Neural progenitor cell (in vitro differentiated cells): ENCODE measurements at regions not wholly inside any gene's neighbourhood (a gene's known extent, or its start where the extent isn't known, plus 50 kb on each side); places are given as distances from the start of the nearest gene placed in this dataset.

ENCODE experiments used
- DNase-seq: peaks from one replicate; pipeline ENCODE4 v3.0.0-alpha.2; 2016; ENCODE audit warnings: low spot score
- H2AFZ ChIP-seq: fragments of 200-600 bp; sonication (generic); replicated peaks from 2 replicates; pipeline ENCODE4 v1.6.1; 2016; ENCODE audit warnings: antibody characterized with exemption
- H3F3A ChIP-seq: fragments of 200-600 bp; sonication (generic); 2 replicates; pipeline ENCODE4 v1.6.1; 2016; ENCODE audit warnings: antibody characterized with exemption, low read depth
- H3K27ac ChIP-seq: fragments of 200-600 bp; sonication (generic); 2 replicates; pipeline ENCODE4 v1.5.1; 2016; ENCODE audit warnings: mild to moderate bottlenecking
- H3K27me3 ChIP-seq: fragments of 200-600 bp; sonication (generic); 2 replicates; pipeline ENCODE4 v1.6.1; 2016; ENCODE audit warnings: mild to moderate bottlenecking, moderate library complexity
- H3K36me3 ChIP-seq: fragments of 200-600 bp; sonication (generic); 2 replicates; pipeline ENCODE4 v1.5.1; 2016
- H3K4me1 ChIP-seq: fragments of 200-600 bp; sonication (generic); 2 replicates; pipeline ENCODE4 v1.6.1; 2016; ENCODE audit warnings: mixed run types
- H3K4me2 ChIP-seq: fragments of 200-600 bp; sonication (generic); 2 replicates; pipeline ENCODE4 v1.6.1; 2016
- H3K4me3 ChIP-seq: fragments of 200-600 bp; sonication (generic); 2 replicates; pipeline ENCODE4 v1.5.1; 2016
- H3K79me2 ChIP-seq: fragments of 200-600 bp; sonication (generic); 2 replicates; pipeline ENCODE4 v1.6.1; 2016; ENCODE audit warnings: low read depth
- H3K9ac ChIP-seq: fragments of 200-600 bp; sonication (generic); 2 replicates; pipeline ENCODE4 v1.6.1; 2016
- H3K9me3 ChIP-seq: fragments of 200-600 bp; sonication (generic); 2 replicates; pipeline ENCODE4 v1.5.1; 2016; ENCODE audit warnings: low read depth
- H4K20me1 ChIP-seq: fragments of 200-600 bp; sonication (generic); 2 replicates; pipeline ENCODE4 v1.6.1; 2016; ENCODE audit warnings: low read depth
- H3K27ac Mint-ChIP-seq: 3 replicates; pipeline ENCODE4 v1.8.0; 2021; ENCODE audit warnings: mixed read lengths
- H3K27me3 Mint-ChIP-seq: 2 replicates; pipeline ENCODE4 v1.8.0; 2022; ENCODE audit warnings: low read depth, mild to moderate bottlenecking, inconsistent platforms, moderate library complexity, mixed read lengths; ENCODE audit not compliant: insufficient read depth
- H3K36me3 Mint-ChIP-seq: 3 replicates; pipeline ENCODE4 v1.8.0; 2021; ENCODE audit warnings: mixed read lengths
- H3K4me1 Mint-ChIP-seq: 3 replicates; pipeline ENCODE4 v1.8.0; 2021; ENCODE audit warnings: mixed read lengths
- H3K4me3 Mint-ChIP-seq: 3 replicates; pipeline ENCODE4 v1.8.0; 2021; ENCODE audit warnings: mild to moderate bottlenecking, moderate library complexity, mixed read lengths
- H3K9me3 Mint-ChIP-seq: 3 replicates; pipeline ENCODE4 v1.8.0; 2020; ENCODE audit warnings: mixed read lengths
- EZH2 ChIP-seq: fragments of 200-600 bp; sonication (generic); IDR thresholded peaks from 2 replicates; pipeline ENCODE4 v1.6.1; 2017; ENCODE audit warnings: antibody characterized with exemption, mild to moderate bottlenecking, moderate library complexity
- EZH2phosphoT487 ChIP-seq: fragments of 200-600 bp; sonication (generic); IDR thresholded peaks from 2 replicates; pipeline ENCODE4 v1.6.1; 2017; ENCODE audit warnings: antibody characterized with exemption
- TF ChIP-seq, protein P1 (sequence below): fragments of 200-600 bp; sonication (generic); IDR thresholded peaks from 2 replicates; pipeline ENCODE4 v1.5.1; 2017; ENCODE audit warnings: antibody characterized with exemption, mild to moderate bottlenecking

- Histone ChIP-seq H3K9me3 (no peaks in the 10 kb centered on the region), H3K4me2 (no peak overlapping the region), H4K20me1 (no peaks in the 10 kb centered on the region), H3K27me3 (no peaks in the 10 kb centered on the region), H2AFZ (no peak overlapping the region), H3K4me3 (no peak overlapping the region), H3K79me2 (no peaks in the 10 kb centered on the region), H3K27ac (no peak overlapping the region), H3F3A (peaks cover 10% of the 10 kb centered on the region), H3K36me3 (no peaks in the 10 kb centered on the region), H3K4me1 (peaks cover 31% of the 10 kb centered on the region), H3K9ac (no peak overlapping the region)
- Mint-ChIP-seq H3K27me3 (peaks cover 8% of the 10 kb centered on the region), H3K4me1 (peaks cover 39% of the 10 kb centered on the region), H3K4me3 (no peak overlapping the region), H3K9me3 (no peaks in the 10 kb centered on the region), H3K27ac (no peak overlapping the region), H3K36me3 (no peaks in the 10 kb centered on the region)
- TF ChIP-seq, protein P1, sequence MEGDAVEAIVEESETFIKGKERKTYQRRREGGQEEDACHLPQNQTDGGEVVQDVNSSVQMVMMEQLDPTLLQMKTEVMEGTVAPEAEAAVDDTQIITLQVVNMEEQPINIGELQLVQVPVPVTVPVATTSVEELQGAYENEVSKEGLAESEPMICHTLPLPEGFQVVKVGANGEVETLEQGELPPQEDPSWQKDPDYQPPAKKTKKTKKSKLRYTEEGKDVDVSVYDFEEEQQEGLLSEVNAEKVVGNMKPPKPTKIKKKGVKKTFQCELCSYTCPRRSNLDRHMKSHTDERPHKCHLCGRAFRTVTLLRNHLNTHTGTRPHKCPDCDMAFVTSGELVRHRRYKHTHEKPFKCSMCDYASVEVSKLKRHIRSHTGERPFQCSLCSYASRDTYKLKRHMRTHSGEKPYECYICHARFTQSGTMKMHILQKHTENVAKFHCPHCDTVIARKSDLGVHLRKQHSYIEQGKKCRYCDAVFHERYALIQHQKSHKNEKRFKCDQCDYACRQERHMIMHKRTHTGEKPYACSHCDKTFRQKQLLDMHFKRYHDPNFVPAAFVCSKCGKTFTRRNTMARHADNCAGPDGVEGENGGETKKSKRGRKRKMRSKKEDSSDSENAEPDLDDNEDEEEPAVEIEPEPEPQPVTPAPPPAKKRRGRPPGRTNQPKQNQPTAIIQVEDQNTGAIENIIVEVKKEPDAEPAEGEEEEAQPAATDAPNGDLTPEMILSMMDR = no peak
- TF ChIP-seq EZH2phosphoT487 (no peak), EZH2 (no peak)
- DNase-seq = no peak
These were observed 70.7 kb downstream of the C16orf95 start for GRCh38 chr16:87246269-87247065.

DNA sequence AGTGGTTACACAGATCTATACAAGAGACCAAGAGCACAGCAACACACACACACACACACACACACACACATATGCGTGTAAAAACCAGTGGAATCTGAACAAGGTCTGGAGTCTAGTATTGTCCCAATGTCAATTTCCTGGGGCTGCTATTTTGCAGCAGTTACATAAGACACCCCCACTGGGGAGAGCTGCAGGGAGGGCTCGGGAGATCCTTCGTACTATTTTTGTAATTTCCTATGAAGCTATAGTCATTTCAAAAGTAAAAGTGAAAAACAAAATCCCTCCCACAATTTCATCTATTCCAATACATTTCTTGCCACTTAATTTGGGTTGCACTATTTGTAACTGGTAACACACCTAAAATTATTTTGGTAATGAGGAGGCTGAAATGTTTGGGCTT is 68.5 kb downstream of the C16orf95 start:
- no peaks in the 10 kb centered on the region for H3K27me3 ChIP-seq
- Mint-ChIP-seq H3K4me1 (peaks cover 27% of the 10 kb centered on the region), H3K27me3 (peaks cover 5% of the 10 kb centered on the region), H3K4me3 (no peak overlapping the region), H3K9me3 (no peaks in the 10 kb centered on the region), H3K27ac (no peak overlapping the region), H3K36me3 (no peaks in the 10 kb centered on the region)
- H3K4me3 ChIP-seq = no peak overlapping the region
- H3F3A ChIP-seq = peaks cover 3% of the 10 kb centered on the region
- no peak overlapping the region for H3K27ac ChIP-seq
- no peak overlapping the region for H2AFZ ChIP-seq
- H3K4me1 ChIP-seq = peaks cover 16% of the 10 kb centered on the region
- no peak overlapping the region for H3K9ac ChIP-seq
- no peaks in the 10 kb centered on the region for H3K79me2 ChIP-seq
- TF ChIP-seq, protein P1 = no peak
- TF ChIP-seq EZH2 (no peak), EZH2phosphoT487 (no peak)
- no peaks in the 10 kb centered on the region for H3K36me3 ChIP-seq
- no peaks in the 10 kb centered on the region for H3K9me3 ChIP-seq
- no peaks in the 10 kb centered on the region for H4K20me1 ChIP-seq
- DNase-seq = no peak
- no peak overlapping the region for H3K4me2 ChIP-seq

DNA sequence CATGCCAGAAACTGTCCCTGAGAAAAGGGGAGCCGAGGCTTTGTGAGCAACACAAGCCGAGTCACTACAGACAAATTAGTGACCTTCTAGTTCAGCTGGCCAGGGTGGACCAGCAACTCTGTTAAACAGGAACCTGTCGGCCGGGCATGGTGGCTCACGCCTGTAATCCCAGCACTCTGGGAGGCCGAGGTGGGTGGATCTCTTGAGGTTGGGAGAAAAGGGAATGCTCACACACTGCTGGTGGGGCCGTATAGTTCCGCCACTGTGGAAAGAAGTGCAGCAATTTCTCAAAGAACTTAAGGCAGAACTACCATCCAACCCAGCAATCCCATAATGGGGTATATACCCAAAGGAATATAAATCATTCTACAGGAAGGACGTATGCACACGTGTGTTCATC is 67.8 kb downstream of the C16orf95 start:
- Histone ChIP-seq H3K36me3 (no peaks in the 10 kb centered on the region), H3K27me3 (no peaks in the 10 kb centered on the region), H3K9me3 (no peaks in the 10 kb centered on the region), H3K4me1 (peaks cover 16% of the 10 kb centered on the region), H3K27ac (no peak overlapping the region), H3K4me3 (no peak overlapping the region), H2AFZ (no peak overlapping the region), H4K20me1 (no peaks in the 10 kb centered on the region), H3K9ac (no peak overlapping the region), H3K79me2 (no peaks in the 10 kb centered on the region), H3F3A (no peaks in the 10 kb centered on the region), H3K4me2 (no peak overlapping the region)
- Mint-ChIP-seq H3K27ac (no peak overlapping the region), H3K36me3 (no peaks in the 10 kb centered on the region), H3K27me3 (peaks cover 5% of the 10 kb centered on the region), H3K4me3 (no peak overlapping the region), H3K9me3 (no peaks in the 10 kb centered on the region), H3K4me1 (peaks cover 31% of the 10 kb centered on the region)
- TF ChIP-seq, protein P1 = no peak
- no peak for TF ChIP-seq EZH2
- no peak for TF ChIP-seq EZH2phosphoT487
- no peak for DNase-seq
